A549 (cell line): ENCODE measurements at regions not wholly inside any gene's neighbourhood (a gene's known extent, or its start where the extent isn't known, plus 50 kb on each side); places are given as distances from the start of the nearest gene placed in this dataset.

Experiments
- ATAC-seq, 2 experiments: fragments of 200-7000 bp in 1 of 2; fragments of >200 bp in 1 of 2; cut with Nextera tagmentation in 1 of 2; cut with Tn5 transposase in 1 of 2; 3 replicates each; pipeline versions ENCODE4 v1.8.0 to v1.9.1; 2018 to 2020; ENCODE audit warnings: mild to moderate bottlenecking in 1 of 2, moderate library complexity in 1 of 2
- CTCF ChIA-PET: fragments of 300-600 bp; sonication (Branson Sonifier 250); formaldehyde crosslinking; extraction: SDS; loops from one replicate; lab custom pipeline; 2021; ENCODE audit warnings: antibody characterized with exemption, inconsistent platforms; lab: Yijun Ruan, JAX
- POLR2A ChIA-PET: fragments of 350-600 bp; formaldehyde crosslinking; extraction: SDS; loops from one replicate; lab custom pipeline; 2021; ENCODE audit warnings: antibody characterized with exemption, inconsistent platforms; lab: Yijun Ruan, JAX
- DNase-seq, 2 experiments: peaks; one replicate each; pipeline versions ENCODE4 v3.0.0 to v3.0.0-alpha.2; 2011 to 2016; ENCODE audit warnings: low read depth in 1 of 2, low spot score in 1 of 2
- FAIRE-seq: peaks from 2 replicates; lab custom pipeline; 2011; peaks lifted over from hg19 to GRCh38; lab: Jason Lieb, UNC
- H3K27ac ChIP-seq, 2 experiments: fragments of >200 bp; sonication (Bioruptor Twin); formaldehyde crosslinking; 3 replicates each; pipeline ENCODE4 v1.5.1; 2016 to 2017
- H3K4me1 ChIP-seq: fragments of >200 bp; sonication (Bioruptor Twin); formaldehyde crosslinking; 3 replicates; pipeline ENCODE4 v1.6.1; 2016
- H3K4me2 ChIP-seq: fragments of >200 bp; sonication (Bioruptor Twin); formaldehyde crosslinking; 3 replicates; pipeline ENCODE4 v1.6.1; 2016
- H3K4me3 ChIP-seq: fragments of >200 bp; sonication (Bioruptor Twin); formaldehyde crosslinking; 3 replicates; pipeline ENCODE4 v1.5.1; 2016
- H3K9me3 ChIP-seq: fragments of >200 bp; sonication (Bioruptor Twin); formaldehyde crosslinking; 3 replicates; pipeline ENCODE4 v1.6.1; 2016
- ATOH8 ChIP-seq: fragments of 250-450 bp; sonication (Bioruptor Pico); IDR thresholded peaks from 2 replicates; pipeline ENCODE4 v1.5.0; 2020; ENCODE audit warnings: low read depth, mild to moderate bottlenecking, moderate library complexity
- BCL3 ChIP-seq: fragments of >200 bp; sonication (Bioruptor Twin); formaldehyde crosslinking; IDR thresholded peaks from 3 replicates; pipeline ENCODE4 v1.6.1; 2016
- BHLHE40 ChIP-seq: IDR thresholded peaks from 2 replicates; pipeline ENCODE4 v1.6.1; 2012; ENCODE audit warnings: low read depth, low read length, inconsistent platforms
- CHD4 ChIP-seq: fragments of 200-600 bp; sonication (generic); IDR thresholded peaks from 2 replicates; pipeline ENCODE4 v1.6.1; 2016; ENCODE audit warnings: antibody characterized with exemption, mild to moderate bottlenecking, borderline replicate concordance
- CTCF ChIP-seq: fragments of >200 bp; sonication (Bioruptor Twin); formaldehyde crosslinking; IDR thresholded peaks from 3 replicates; pipeline ENCODE4 v1.5.1; 2016
- E2F6 ChIP-seq: IDR thresholded peaks from 2 replicates; pipeline ENCODE4 v1.6.1; 2012; ENCODE audit warnings: low read depth, borderline replicate concordance
- EHF ChIP-seq: fragments of 250-450 bp; sonication (Bioruptor Pico); IDR thresholded peaks from 2 replicates; pipeline ENCODE4 v1.5.0; 2020; ENCODE audit warnings: mild to moderate bottlenecking
- EP300 ChIP-seq, 2 experiments: fragments of >200 bp; sonication (Bioruptor Twin); formaldehyde crosslinking; IDR thresholded peaks; 2 replicates in 1 of 2; 3 replicates in 1 of 2; pipeline ENCODE4 v1.6.1; 2016 to 2017
- ESRRA ChIP-seq: fragments of 150-350 bp; IDR thresholded peaks from 2 replicates; pipeline ENCODE4 v1.6.1; 2014; ENCODE audit warnings: mild to moderate bottlenecking, low read length, borderline replicate concordance
- FOXS1 ChIP-seq: fragments of 250-450 bp; sonication (Bioruptor Pico); IDR thresholded peaks from 2 replicates; pipeline ENCODE4 v1.5.0; 2020; ENCODE audit warnings: mild to moderate bottlenecking, moderate library complexity
- GATA3 ChIP-seq: IDR thresholded peaks from 2 replicates; pipeline ENCODE4 v1.6.1; 2012; ENCODE audit warnings: borderline replicate concordance
- HES2 ChIP-seq: fragments of >200 bp; sonication (Bioruptor Twin); formaldehyde crosslinking; IDR thresholded peaks from 2 replicates; pipeline ENCODE4 v1.6.1; 2016
- HEYL ChIP-seq: fragments of 250-450 bp; sonication (Bioruptor Pico); IDR thresholded peaks from 2 replicates; pipeline ENCODE4 v1.8.0; 2021; ENCODE audit warnings: mild to moderate bottlenecking, moderate library complexity
- JUN ChIP-seq, 2 experiments: fragments of >200 bp; sonication (Bioruptor Twin); formaldehyde crosslinking; IDR thresholded peaks; 2 replicates in 1 of 2; 3 replicates in 1 of 2; pipeline ENCODE4 v1.6.1; 2016 to 2017
- MAFK ChIP-seq: fragments of 450-650 bp; IDR thresholded peaks from 2 replicates; pipeline ENCODE4 v1.6.1; 2014; ENCODE audit not compliant: partially characterized antibody
- NR3C1 ChIP-seq: fragments of >200 bp; sonication (Bioruptor Twin); formaldehyde crosslinking; IDR thresholded peaks from 3 replicates; pipeline ENCODE4 v1.6.1; 2017
- PHF8 ChIP-seq: fragments of 200-600 bp; sonication (generic); IDR thresholded peaks from 2 replicates; pipeline ENCODE4 v1.6.1; 2016; ENCODE audit warnings: low read depth, mild to moderate bottlenecking, antibody characterized with exemption, moderate library complexity, borderline replicate concordance
- POLR2A ChIP-seq: IDR thresholded peaks from 2 replicates; pipeline ENCODE4 v1.6.1; 2012; ENCODE audit warnings: mild to moderate bottlenecking, low read length
- RAD21 ChIP-seq, 2 experiments: fragments of >200 bp in 1 of 2; sonication (Bioruptor Twin) in 1 of 2; formaldehyde crosslinking in 1 of 2; IDR thresholded peaks in 1 of 2; conservative IDR thresholded peaks in 1 of 2; 2 replicates in 1 of 2; 3 replicates in 1 of 2; pipeline ENCODE4 v1.6.1; 2012 to 2018; ENCODE audit warnings: inconsistent platforms in 1 of 2
- RARB ChIP-seq: fragments of 250-450 bp; sonication (Bioruptor Pico); IDR thresholded peaks from 2 replicates; pipeline ENCODE4 v1.8.0; 2021; ENCODE audit warnings: mild to moderate bottlenecking, moderate library complexity
- RCOR1 ChIP-seq: fragments of 150-350 bp; IDR thresholded peaks from 2 replicates; pipeline ENCODE4 v1.6.1; 2014; ENCODE audit warnings: antibody characterized with exemption, low read length, low read depth
- RNF2 ChIP-seq: fragments of 200-600 bp; sonication (generic); IDR thresholded peaks from 2 replicates; pipeline ENCODE4 v1.6.1; 2016; ENCODE audit warnings: low read depth, mild to moderate bottlenecking, antibody characterized with exemption, moderate library complexity, borderline replicate concordance
- TFCP2L1 ChIP-seq: fragments of 250-450 bp; sonication (Bioruptor Pico); IDR thresholded peaks from 2 replicates; pipeline ENCODE4 v1.5.0; 2021; ENCODE audit warnings: mild to moderate bottlenecking
- TP53 ChIP-seq: fragments of 250-450 bp; sonication (Bioruptor Pico); IDR thresholded peaks from 2 replicates; pipeline ENCODE4 v1.5.0; 2021; ENCODE audit warnings: mild to moderate bottlenecking, moderate library complexity
- USF2 ChIP-seq: fragments of 450-650 bp; IDR thresholded peaks from 2 replicates; pipeline ENCODE4 v1.6.1; 2014; ENCODE audit warnings: antibody characterized with exemption
- ZFP36 ChIP-seq: fragments of 450-650 bp; IDR thresholded peaks from 2 replicates; pipeline ENCODE4 v1.6.1; 2014; ENCODE audit warnings: borderline replicate concordance; ENCODE audit not compliant: partially characterized antibody
- ZSCAN20 ChIP-seq: fragments of 250-450 bp; sonication (Bioruptor Pico); IDR thresholded peaks from 2 replicates; pipeline ENCODE4 v1.8.0; 2022; ENCODE audit warnings: mild to moderate bottlenecking, moderate library complexity
- WGBS: methylation state at CpG from one replicate; pipeline ENCODE4 v1.1.6; 2017; ENCODE audit errors: missing lambda C conversion rate; 5-methylcytosine and 5-hydroxymethylcytosine counted together

- POLR2A ChIA-PET: no interaction called here
- ATAC-seq: no peak
Measured at GRCh38 chr1:95723346-95723745, 489.3 kb downstream of the RWDD3 start.

GRCh38 chr1:95728841-95729240 lies 494.8 kb downstream of the RWDD3 start:
- WGBS: 9% methylated on average over 2 of the region's 2 CpGs
- H3K4me3 ChIP-seq: no peak overlapping the region
- FAIRE-seq (no peak), DNase-seq (no peak)
- POLR2A ChIA-PET: no interaction called here
- TF ChIP-seq JUN (IDR thresholded peaks at IDR 0.05) (no peak), MAFK (no peak), RARB (CRISPR knock-in tag) (no peak), TFCP2L1 (CRISPR knock-in tag) (no peak), ZSCAN20 (no peak), RCOR1 (no peak)
- TF ChIP-seq, all 56 proteins: peak for 0
- Histone ChIP-seq H3K9me3 (no peaks in the 10 kb centered on the region), H3K4me2 (no peak overlapping the region), H3K27ac (no peak overlapping the region), H3K4me1 (no peaks in the 10 kb centered on the region)
- no peak for ATAC-seq
- CTCF ChIA-PET: no interaction called here

More at GRCh38 chr1:95723346-95723745, 489.3 kb downstream of the RWDD3 start:
- CTCF ChIA-PET: interaction anchor here (1.0 kb wide), 1 partner anchor 75 kb away, joined by 3 read pairs; no protein-coding TSS in a partner anchor
- 5% methylated on average over 1 of the region's 1 CpG for WGBS
- Histone ChIP-seq H3K27ac (no peak overlapping the region), H3K4me3 (no peak overlapping the region), H3K9me3 (no peaks in the 10 kb centered on the region), H3K4me2 (no peak overlapping the region), H3K4me1 (no peaks in the 10 kb centered on the region)
- DNase-seq (no peak), FAIRE-seq (no peak)
- no peak for TF ChIP-seq USF2
- no peak for TF ChIP-seq RAD21 (conservative IDR thresholded peaks at IDR 0.05 in 1 of 2, IDR thresholded peaks at IDR 0.05 in 1 of 2)
- no peak for TF ChIP-seq E2F6
- TF ChIP-seq HES2: no peak
- no peak for TF ChIP-seq ESRRA
- no peak for TF ChIP-seq CHD4
- TF ChIP-seq TP53: no peak
- no peak for TF ChIP-seq RARB (CRISPR knock-in tag)
- TF ChIP-seq CTCF: no peak
- no peak for TF ChIP-seq FOXS1 (CRISPR knock-in tag)

- no peak overlapping the region for H3K4me2 ChIP-seq
- ChIA-PET CTCF (interaction anchor here (0.6 kb wide), 1 partner anchor 219 kb away, joined by 3 read pairs; no protein-coding TSS in a partner anchor), POLR2A (no interaction called here)
- TF ChIP-seq JUN (IDR thresholded peaks at IDR 0.05): no peak
- no peak for TF ChIP-seq EP300 (IDR thresholded peaks at IDR 0.05)
- no peak for TF ChIP-seq BCL3
- no peak for TF ChIP-seq RNF2
- no peak for TF ChIP-seq PHF8
- TF ChIP-seq RARB (CRISPR knock-in tag): no peak
- no peak for TF ChIP-seq RAD21 (conservative IDR thresholded peaks at IDR 0.05 in 1 of 2, IDR thresholded peaks at IDR 0.05 in 1 of 2)
- no peak for TF ChIP-seq GATA3
- TF ChIP-seq POLR2A: no peak
- TF ChIP-seq ZFP36: no peak
- TF ChIP-seq HEYL (CRISPR knock-in tag): no peak
- no peak for TF ChIP-seq EHF (CRISPR knock-in tag)
- no peak for TF ChIP-seq NR3C1
- no peak for TF ChIP-seq ATOH8 (CRISPR knock-in tag)
- TF ChIP-seq BHLHE40: no peak
- no peak overlapping the region for H3K27ac ChIP-seq
- WGBS: 0% methylated on average over 2 of the region's 3 CpGs
- H3K4me3 ChIP-seq: no peak overlapping the region
- no peak for DNase-seq
- FAIRE-seq: no peak
- no peaks in the 10 kb centered on the region for H3K9me3 ChIP-seq
- H3K4me1 ChIP-seq: no peaks in the 10 kb centered on the region
- ATAC-seq: no peak
Measured at GRCh38 chr1:95730986-95731385, 497.0 kb downstream of the RWDD3 start.
